A673 (cell line): ENCODE measurements at regions not wholly inside any gene's neighbourhood (a gene's known extent, or its start where the extent isn't known, plus 50 kb on each side); places are given as distances from the start of the nearest gene placed in this dataset.

ENCODE experiments used
- BruUV-seq: library from RNA; stranded (reverse); fragments of 400-500 nt; replicated peaks from 2 replicates; lab custom pipeline; 2021; lab: Mats Ljungman, UMichigan
- CTCF ChIA-PET: fragments of 300-600 bp; sonication (Branson Sonifier 250); formaldehyde crosslinking; loops from one replicate; lab custom pipeline; 2022; ENCODE audit warnings: antibody characterized with exemption; lab: Charles Lee
- POLR2A ChIA-PET: fragments of 300-600 bp; sonication (Branson Sonifier 250); formaldehyde crosslinking; loops from one replicate; lab custom pipeline; 2022; ENCODE audit warnings: antibody characterized with exemption; ENCODE audit not compliant: low non-redundant PET; lab: Charles Lee
- DNase-seq: peaks from one replicate; pipeline ENCODE4 v3.0.0-alpha.2; 2015; ENCODE audit warnings: low spot score
- H3K27ac ChIP-seq: fragments of 200-600 bp; sonication (generic); 2 replicates; pipeline ENCODE4 v1.5.1; 2016; ENCODE audit warnings: mixed run types, low read depth, mild to moderate bottlenecking, mixed read lengths, antibody characterized with exemption, low read length; ENCODE audit not compliant: poor library complexity, severe bottlenecking
- H3K27me3 ChIP-seq: fragments of 200-600 bp; sonication (generic); replicated peaks from 2 replicates; pipeline ENCODE4 v1.6.1; 2017; ENCODE audit warnings: mixed run types, low read depth, mild to moderate bottlenecking, mixed read lengths, antibody characterized with exemption, low read length; ENCODE audit not compliant: insufficient read depth, poor library complexity
- H3K36me3 ChIP-seq: fragments of 200-600 bp; sonication (generic); 2 replicates; pipeline ENCODE4 v1.6.1; 2016; ENCODE audit warnings: mixed run types, mild to moderate bottlenecking, mixed read lengths, antibody characterized with exemption, low read length; ENCODE audit not compliant: insufficient read depth, poor library complexity, severe bottlenecking
- H3K4me1 ChIP-seq: fragments of 200-600 bp; sonication (generic); 2 replicates; pipeline ENCODE4 v1.6.1; 2017; ENCODE audit warnings: mixed run types, mild to moderate bottlenecking, mixed read lengths, antibody characterized with exemption, low read length; ENCODE audit not compliant: insufficient read depth, poor library complexity, severe bottlenecking
- H3K4me3 ChIP-seq: fragments of 200-600 bp; sonication (generic); 2 replicates; pipeline ENCODE4 v1.5.1; 2016; ENCODE audit warnings: low read depth, mixed run types, mild to moderate bottlenecking, mixed read lengths, low read length; ENCODE audit not compliant: poor library complexity, severe bottlenecking
- H3K9me3 ChIP-seq: fragments of 200-600 bp; sonication (generic); 2 replicates; pipeline ENCODE4 v1.6.1; 2016; ENCODE audit warnings: mixed run types, low read depth, mild to moderate bottlenecking, mixed read lengths, antibody characterized with exemption, low read length; ENCODE audit not compliant: poor library complexity, severe bottlenecking
- CTCF ChIP-seq: fragments of 300-800, 200-600 bp; sonication (generic); conservative IDR thresholded peaks from 2 replicates; pipeline ENCODE4 v1.5.1; 2017; ENCODE audit warnings: low read depth, mild to moderate bottlenecking, antibody characterized with exemption, low read length, moderate library complexity, mixed read lengths
- EZH2 ChIP-seq: fragments of 200-600 bp; sonication (generic); IDR thresholded peaks from 2 replicates; pipeline ENCODE4 v1.6.1; 2017; ENCODE audit warnings: borderline replicate concordance, low read depth, mild to moderate bottlenecking, mixed read lengths, antibody characterized with exemption, low read length; ENCODE audit not compliant: poor library complexity, severe bottlenecking
- intact Hi-C: fragments of 100-400 bp; cut with micrococcal nuclease; formaldehyde crosslinking; loops from one replicate; pipeline ENCODE4 v1.10.0; 2022; ENCODE audit not compliant: unreplicated experiment

GRCh38 chr20:39333211-39333610 is 371.1 kb downstream of the DHX35 start:
- H3K9me3 ChIP-seq = no peaks in the 10 kb centered on the region
- H3K27ac ChIP-seq = no peak overlapping the region
- no peaks in the 10 kb centered on the region for H3K4me1 ChIP-seq
- no peak overlapping the region for H3K4me3 ChIP-seq
- intact Hi-C loops = no loop called here
- ChIA-PET POLR2A (interaction anchor here (0.6 kb wide), 1 partner anchor 1138 kb away, joined by 4 read pairs; no protein-coding TSS in a partner anchor), CTCF (no interaction called here)
- DNase-seq = no peak
- BruUV-seq = no TSS peak
- no peaks in the 10 kb centered on the region for H3K36me3 ChIP-seq
- TF ChIP-seq EZH2 (no peak), CTCF (no peak)
- H3K27me3 ChIP-seq = peaks cover 8% of the 10 kb centered on the region

- DNase-seq = peak; percentile 4
- TF ChIP-seq CTCF (no peak), EZH2 (no peak)
- intact Hi-C loops = no loop called here
- BruUV-seq = no TSS peak
- CTCF ChIA-PET = no interaction called here
- peaks cover 42% of the 10 kb centered on the region for H3K27me3 ChIP-seq
- no peaks in the 10 kb centered on the region for H3K9me3 ChIP-seq
- H3K4me3 ChIP-seq = no peak overlapping the region
- H3K4me1 ChIP-seq = no peaks in the 10 kb centered on the region
- H3K36me3 ChIP-seq = no peaks in the 10 kb centered on the region
- POLR2A ChIA-PET = no interaction called here
- H3K27ac ChIP-seq = no peak overlapping the region
Observed at GRCh38 chr20:39328347-39328746, 366.2 kb downstream of the DHX35 start.

GRCh38 chr20:39326050-39326449 is 363.9 kb downstream of the DHX35 start:
- no peak for TF ChIP-seq CTCF
- TF ChIP-seq EZH2 = no peak
- H3K27ac ChIP-seq = no peak overlapping the region
- no peaks in the 10 kb centered on the region for H3K4me1 ChIP-seq
- no TSS peak for BruUV-seq
- H3K27me3 ChIP-seq = peaks cover 62% of the 10 kb centered on the region
- H3K4me3 ChIP-seq = no peak overlapping the region
- ChIA-PET CTCF (no interaction called here), POLR2A (no interaction called here)
- no peaks in the 10 kb centered on the region for H3K9me3 ChIP-seq
- DNase-seq = peak; percentile 5
- intact Hi-C loops = no loop called here
- H3K36me3 ChIP-seq = no peaks in the 10 kb centered on the region
